HG03175 (cell line): ENCODE measurements at regions not wholly inside any gene's neighbourhood (a gene's known extent, or its start where the extent isn't known, plus 50 kb on each side); places are given as distances from the start of the nearest gene placed in this dataset.

Experiments
- ATAC-seq: cut with Tn5 transposase; IDR thresholded peaks from one replicate; pipeline ENCODE4 v1.9.1; 2021; ENCODE audit warnings: mild to moderate bottlenecking, moderate library complexity; ENCODE audit not compliant: unreplicated experiment

DNA sequence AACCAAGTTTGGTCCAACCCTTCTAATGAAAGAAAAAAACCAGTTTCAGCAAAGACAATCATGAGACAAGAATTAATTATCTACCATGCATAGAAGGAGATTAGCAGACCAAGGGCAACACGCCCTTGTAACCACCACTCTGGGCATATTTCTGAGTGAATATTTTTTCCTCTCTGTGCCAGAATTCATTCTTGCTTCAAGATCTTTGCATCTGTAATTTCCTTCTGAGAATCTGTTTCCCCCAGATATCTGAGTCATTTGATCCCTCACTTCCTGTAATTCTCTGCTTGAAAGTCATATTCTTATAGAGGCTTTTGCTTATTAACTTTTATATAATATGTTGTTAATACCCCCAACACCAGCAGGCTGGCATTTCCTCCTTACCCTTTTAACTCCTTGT, 243.7 kb downstream of the SLC16A7 start:
- ATAC-seq: no peak

DNA sequence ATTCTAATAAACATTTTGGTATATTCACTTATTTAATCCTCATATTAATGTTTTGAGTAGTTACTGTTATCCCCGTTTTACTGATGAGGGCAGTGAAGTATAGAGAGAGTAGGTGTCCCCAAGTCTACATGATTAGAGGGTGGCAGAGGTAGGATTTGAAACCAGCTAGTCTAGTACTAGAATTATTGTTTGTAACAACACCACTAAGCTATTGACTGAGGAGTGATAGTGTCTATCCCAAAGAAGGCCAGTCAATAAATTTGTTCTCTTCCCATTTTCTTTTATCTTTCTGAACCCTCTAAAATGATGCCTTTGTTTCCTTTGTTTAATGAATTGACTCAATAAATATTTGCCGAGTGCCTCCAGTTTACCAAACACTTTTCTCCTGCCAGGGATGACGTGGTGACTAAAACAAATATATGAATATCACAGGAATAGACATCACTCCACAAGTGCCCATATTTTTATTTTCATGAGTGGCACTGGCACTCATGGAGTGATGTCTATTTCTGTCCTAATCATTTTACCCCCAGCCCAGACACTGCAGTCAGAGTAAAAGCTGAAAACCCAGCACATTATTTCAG, 247.5 kb downstream of the SLC16A7 start:
- no peak for ATAC-seq

DNA sequence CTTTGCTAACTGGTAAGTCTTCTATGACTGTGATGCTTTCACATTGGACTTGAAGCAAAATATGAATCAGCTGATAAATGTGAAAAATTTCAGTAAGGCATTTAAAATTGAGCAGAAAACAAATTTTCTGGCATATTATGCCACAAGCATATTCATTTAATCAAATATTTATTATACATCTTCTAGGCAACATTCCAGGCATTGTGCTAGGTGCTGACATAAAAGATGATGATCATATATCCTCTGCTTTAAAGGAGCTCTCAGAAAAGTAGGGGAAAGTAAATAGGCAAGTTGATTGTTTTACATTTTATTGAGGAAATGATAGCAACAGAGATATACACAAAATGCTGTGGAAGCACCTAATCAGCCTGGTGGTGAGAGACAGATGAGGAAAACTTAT, 248.9 kb downstream of the SLC16A7 start:
- ATAC-seq: no peak

DNA sequence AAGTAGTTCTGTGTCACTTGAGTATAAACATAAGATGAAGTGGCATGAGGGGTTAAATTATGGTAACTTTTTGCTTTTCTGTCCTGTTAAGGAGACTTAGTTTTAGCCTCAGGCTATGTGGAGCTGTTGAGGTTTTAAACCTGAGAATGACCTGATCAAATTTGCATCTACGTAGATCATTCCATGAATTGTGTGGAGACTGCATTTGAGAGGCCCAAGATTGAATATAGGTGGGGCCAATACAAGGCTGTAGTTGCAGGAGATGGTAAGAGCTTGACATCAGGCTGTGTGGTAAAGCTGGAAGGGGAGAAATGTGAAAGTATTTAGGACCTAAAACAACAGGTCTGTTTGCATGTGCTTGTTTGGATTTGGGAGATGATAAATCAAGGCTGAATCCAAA, 249.5 kb downstream of the SLC16A7 start:
- no peak for ATAC-seq

DNA sequence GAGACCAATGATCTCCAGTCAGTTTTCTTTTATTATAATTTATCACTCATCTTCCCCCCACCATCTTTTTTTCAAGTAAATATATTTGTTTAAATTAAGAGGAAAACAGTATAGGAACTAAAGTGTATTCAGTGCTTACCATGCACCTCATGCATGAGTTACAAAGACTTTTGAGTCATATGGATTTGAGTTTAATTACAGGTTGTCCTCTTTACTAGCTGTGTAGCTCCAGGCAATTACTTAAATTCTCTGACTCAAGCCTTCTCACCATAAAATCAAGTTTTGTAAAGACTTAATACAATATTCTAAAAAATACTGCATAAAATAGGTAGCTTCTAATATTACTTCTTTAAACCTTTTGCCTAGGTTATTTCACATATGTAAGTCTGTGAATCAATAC, 251.3 kb downstream of the SLC16A7 start:
- ATAC-seq: no peak

DNA sequence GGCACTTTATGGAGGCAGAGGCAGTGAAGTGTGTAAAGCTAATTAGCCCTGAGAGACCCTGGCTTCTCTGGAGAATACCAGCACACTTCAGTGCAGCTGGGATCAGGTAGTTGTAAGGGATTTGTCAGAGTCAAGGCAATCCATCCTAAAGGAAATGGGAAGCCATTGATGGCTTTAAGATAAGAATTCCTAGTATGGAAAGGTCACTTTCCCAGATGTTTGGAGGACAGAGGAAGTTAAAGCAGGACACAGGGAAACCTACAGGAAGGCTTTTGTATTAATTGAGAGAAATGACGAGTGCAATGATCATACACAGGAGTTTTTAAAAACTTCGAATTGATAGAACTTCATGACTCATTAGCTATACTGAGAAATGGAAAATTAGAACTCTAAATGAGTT, 254.4 kb downstream of the SLC16A7 start:
- no peak for ATAC-seq

DNA sequence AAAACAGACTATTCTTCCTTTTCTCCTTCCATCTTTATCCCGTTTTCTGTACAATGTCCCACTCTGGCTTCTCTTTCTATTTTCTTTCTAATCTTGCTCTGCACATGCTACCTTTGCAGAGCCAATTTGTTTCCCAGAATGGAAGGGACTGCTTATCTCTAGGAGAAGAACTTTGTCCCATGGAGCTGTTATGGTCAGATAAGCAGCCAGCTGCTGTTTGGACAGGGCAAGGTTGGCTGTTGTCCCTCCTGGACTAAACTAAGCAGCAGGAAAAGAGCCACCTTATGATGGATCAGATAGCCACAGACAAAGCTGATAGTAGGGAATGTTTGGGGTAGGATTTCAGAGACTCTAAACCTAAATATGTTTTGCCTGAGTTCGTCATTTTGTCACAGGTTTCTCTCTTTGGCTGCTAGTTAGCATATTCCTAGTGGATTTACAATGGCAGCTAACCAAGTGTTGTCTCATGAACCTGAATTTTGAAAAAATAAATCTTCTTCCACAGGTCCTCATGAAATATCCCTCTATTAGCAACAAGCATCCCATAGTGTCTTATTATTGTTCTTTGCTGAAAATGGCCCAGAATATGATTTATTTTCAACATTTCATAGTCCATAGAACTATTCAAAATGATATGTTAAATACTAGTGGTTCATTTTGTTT, 262.8 kb downstream of the SLC16A7 start:
- no peak for ATAC-seq

DNA sequence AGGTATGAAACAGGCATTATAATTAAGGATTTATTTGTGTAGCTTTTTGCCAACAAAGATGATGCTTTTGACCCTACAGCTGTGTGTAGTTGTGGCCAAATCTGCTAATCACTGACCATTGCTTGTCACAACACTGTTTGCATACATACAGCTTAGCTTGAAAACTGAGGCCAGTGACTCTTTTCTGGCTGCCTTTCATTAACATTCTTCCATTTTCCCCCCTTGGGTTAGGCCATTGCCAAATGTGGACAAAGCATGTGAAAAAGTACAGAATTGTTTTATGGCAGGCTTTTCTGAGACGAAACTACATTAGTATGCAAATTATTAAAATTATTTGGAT, 263.3 kb downstream of the SLC16A7 start:
- ATAC-seq: no peak

DNA sequence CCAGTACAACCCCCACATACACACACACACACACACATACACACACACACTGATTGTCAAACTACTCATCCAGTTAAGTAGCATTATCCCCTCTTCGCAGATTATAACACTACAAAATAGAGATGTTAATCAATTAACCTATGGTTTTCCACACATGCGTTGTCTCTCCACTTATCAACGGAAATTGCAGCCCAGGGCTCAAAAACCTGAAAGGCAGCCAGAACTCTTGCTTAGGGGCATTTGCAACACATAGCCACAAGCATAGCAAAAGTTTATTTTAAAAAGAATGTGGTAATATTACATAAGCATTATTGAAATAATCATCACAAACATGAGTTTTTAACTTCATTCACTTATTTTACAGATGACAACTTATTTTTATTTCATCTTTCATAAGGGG, 265.8 kb downstream of the SLC16A7 start:
- no peak for ATAC-seq

DNA sequence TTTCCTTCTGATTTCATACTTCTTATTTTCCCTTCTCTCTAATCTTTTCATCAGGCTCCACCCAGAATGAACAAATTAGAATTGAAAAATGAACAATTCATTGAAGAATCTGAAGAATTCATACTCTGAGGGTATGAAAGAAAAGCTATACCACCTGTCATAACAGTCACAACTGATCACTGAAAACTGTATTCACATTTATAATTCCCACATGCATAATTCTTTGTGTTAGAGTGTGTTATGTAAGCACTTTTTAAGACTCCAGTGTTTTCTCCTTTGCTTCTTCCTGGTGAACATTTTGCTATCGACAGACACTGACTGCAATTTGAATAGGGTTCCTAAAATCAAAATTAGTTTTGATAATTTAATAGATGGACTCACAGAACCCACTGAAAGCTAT, 271.2 kb downstream of the SLC16A7 start:
- no peak for ATAC-seq

DNA sequence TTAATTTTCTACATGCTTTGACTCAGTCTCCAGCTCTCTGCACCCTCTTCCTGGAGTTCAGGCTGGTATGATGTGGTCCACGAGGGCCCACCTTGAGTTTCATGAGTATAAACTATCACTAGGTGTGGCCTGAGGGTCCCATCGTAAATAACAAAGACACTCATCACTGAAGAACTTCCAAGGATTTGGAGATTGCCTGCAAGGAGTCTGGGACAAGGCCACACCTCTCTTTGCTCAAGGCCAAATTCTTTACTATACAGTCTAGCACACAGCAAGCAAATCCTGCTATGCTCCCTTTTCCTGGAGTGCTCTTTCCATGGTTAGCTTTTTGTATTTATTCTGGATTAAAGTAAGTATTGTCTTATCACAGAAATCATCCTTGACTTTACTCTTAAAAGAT, 271.9 kb downstream of the SLC16A7 start:
- no peak for ATAC-seq

DNA sequence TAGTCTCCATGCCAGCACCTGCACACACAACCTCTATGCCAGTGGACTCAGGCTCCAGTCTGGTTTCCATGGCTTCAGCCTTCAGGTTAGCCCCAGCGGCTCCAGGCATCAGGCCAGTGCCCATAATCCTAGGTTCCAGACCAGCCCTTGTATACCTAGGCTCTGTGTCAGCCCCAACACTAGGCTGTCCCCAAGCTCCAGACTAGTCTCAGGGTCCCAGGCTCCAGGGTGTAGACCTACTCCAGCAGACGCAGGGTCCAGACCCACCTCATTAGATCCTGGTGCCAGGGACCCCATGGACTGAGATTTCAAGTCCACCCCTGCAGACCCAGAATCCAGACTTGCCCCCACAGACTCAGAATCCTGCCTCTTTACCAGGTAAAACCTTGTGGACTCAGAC, 275.9 kb downstream of the SLC16A7 start:
- ATAC-seq: no peak

DNA sequence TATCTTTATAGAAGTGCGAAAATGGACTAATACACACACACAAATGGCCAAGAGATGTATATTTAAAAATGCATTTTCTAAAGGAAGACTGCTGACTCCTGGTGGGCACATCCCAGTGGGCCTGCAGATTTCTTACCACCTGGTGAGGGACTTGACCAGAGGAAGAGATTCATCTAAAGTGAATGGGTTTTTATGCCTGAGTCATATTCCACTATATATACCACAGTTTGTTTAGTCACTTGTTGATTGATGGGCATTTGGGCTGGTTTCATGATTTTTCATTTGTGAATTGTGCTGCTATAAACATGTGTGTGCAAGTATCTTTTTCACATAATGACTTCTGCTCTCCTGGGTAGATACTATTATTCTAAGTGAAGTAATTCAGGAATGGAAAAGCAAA, 277.3 kb downstream of the SLC16A7 start:
- no peak for ATAC-seq

DNA sequence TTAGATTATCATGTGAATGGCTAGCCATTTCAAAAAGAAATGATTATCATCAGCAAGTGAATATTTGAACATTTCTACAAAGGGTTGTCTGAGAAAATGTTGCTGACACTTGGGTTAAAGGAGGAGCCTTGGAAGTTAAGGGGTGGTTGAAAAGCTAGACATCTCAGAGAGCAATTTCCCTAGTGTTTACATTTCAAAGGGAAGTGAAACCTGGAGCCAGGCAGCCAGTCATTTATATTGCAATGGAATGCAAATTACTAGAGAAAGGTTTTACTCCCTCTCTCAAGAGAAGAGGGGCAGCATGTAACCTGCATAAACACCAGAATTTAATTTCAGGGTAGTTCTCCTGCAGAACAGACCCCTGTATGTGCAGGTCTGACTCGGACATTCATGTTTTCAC, 279.0 kb downstream of the SLC16A7 start:
- ATAC-seq: no peak

DNA sequence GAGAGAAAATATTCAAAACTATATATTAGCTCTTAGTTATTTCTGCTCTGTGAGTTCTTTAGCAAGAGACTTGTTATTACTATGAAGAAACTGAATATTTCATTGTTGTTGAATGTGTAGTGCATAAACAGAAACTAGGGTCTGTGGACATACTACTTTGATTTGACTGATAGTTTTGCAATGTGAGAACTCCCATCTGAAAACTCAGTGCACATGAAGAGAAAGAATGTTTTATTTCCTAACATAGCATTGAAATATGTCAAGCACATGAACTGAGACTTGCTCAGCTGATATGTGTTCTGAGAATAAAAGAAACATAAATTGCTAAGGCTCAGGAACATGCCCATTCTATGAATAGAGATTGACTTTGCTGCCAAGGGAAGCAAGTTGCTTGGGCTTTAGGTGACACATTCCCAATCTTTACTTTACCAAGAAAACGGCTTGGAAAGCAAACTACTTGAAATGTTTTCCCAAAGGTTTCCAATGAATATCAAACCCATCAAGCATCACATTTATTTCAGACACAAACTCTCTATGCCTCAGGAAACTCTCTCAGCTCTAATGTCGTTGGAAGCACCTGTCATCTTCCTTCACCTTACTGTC, 290.4 kb downstream of the SLC16A7 start:
- no peak for ATAC-seq

DNA sequence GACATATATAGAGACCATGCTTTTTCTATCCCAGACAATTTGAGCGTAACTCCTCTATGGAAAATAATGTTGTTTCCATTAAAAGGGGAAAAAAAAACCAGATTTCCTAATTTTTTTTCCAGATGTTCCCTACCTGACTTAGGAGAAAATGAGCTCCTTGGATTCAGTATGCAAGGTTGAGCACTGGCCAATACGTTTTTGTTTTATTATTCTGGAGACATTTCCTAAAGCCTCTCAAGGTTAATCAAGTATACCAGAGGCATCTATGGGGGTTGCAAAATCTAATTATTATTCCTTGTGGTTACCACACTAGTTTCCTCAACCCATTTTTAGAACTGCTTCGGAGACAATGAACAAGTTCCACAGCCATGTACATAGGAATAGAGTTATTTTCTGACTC, 291.3 kb downstream of the SLC16A7 start:
- ATAC-seq: no peak

DNA sequence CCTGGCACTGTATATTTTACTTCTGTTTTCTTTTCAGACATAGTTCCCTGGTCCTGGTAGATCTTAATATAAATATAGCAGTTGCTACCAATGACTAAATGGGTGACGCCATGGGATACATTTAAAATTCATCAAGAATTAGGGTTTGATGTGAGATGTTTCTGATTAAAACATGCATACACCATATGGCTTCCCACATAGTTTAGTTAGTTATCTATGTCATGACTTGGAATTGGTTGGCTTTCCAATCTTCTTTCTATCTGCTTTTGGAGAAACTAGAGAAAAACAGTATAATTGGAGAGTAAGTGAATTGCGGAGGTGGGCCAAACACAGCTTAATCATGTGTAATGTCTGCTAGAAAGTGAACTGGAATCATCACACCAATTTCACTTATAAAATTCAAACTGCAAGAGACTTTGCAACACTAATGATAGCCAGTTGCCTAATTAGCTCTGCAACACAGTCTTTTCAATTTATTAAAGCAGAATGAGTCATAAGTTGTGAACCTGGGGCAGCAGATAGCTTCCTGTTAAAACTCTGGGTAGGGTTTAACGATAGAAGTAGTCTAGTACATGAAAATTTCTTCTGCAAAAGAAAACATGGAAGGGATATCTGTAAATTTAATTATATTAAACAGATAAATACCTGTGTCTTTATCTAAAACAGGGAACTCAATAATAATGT, 295.2 kb downstream of the SLC16A7 start:
- ATAC-seq: no peak

DNA sequence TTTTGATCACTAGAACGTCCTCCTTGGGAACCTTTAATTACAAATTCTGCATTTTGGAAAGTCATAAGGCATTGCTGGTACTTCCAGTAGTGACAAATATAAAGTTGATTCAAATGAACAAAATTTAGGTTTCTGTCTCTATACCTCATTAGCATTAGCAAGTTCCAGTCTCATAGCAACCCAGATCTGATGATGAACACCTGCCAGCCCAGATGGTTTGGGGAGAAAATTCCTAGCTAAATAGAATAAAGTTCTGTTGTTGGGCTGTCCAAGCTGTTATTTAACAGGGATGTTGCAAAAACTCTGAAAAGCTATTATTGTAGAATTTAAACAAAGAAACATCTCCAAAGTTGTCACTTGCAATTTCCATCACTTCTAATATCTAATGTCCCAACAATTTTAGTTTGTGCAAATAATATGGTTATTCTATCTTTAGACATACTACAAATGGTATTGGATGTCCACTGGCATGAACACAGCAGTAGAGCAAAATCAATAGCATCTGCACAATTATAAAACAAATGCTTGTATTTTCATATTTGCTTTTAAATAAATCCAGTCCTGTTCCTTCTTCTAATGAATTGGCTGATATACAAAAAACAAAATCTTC, 299.4 kb downstream of the SLC16A7 start:
- no peak for ATAC-seq

DNA sequence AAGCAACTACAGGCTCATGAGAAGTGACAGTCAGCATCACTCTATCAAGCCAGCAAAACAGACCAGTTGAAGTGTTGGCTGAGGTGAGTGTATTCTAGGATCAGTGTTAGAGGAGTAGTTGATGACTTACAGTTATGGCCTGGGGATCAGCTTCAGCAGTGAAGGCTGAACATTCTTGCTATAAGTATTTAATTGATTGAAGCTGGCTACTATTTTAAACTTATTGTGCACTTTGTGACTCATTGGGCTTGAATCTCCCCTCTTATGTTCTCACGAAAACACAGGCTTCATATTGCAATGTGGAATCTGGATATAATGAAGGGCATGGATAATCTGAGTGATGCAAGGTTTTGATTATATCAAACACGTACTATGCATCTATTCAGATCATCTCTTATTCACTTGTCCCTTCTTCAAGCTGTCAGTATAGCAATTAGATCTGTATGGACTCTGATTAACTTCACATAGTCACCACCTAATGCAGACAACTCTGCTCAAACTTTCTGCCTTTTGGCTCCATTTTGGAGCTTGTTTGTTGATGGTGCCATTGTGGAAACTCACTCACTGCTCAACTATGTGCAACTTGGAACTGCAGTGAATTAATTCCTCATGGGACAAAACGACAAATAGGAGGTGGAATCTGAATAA, 309.2 kb downstream of the SLC16A7 start:
- no peak for ATAC-seq

DNA sequence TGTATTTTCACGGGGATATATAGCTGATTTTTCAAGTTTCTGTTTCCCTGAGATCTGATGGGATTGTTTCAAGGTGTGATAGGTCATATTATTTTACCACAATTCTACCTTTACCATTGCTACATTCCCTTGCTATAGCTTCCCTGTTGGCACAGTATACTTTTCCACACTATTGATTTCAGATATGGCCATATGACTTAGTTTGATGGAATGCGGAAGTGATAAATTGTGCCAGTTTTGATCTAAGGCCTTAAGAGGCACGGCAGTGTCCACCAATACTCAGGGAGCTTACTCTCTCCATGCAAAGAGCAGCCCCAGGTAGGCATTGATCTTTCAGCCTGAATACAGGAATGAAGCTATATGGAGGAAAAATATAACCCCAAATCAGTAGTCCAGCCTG, 315.7 kb downstream of the SLC16A7 start:
- no peak for ATAC-seq

DNA sequence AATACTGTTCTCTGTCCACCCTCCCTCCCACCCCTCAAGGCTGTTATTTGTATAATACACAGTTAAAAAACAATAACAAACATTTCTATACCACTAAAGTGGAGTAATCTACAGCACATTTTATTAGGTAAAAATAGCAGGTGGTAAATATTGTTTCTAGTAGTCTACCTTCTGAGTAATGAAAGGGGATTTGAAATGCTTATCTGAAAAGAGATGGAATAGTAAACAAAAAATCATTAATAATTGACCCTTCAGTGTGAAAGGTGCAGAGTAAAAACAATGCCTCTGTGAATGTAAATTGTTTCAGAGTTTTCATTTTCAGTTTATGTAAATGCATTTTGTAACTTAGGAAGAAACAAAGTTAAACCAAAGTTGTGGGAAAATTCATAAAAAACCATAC, 321.2 kb downstream of the SLC16A7 start:
- ATAC-seq: no peak
